GM21786 (cell line): ENCODE measurements at regions not wholly inside any gene's neighbourhood (a gene's known extent, or its start where the extent isn't known, plus 50 kb on each side); places are given as distances from the start of the nearest gene placed in this dataset.

ENCODE experiments used
- ATAC-seq: cut with Tn5 transposase; IDR thresholded peaks from one replicate; pipeline ENCODE4 v1.9.1; 2021; ENCODE audit not compliant: unreplicated experiment

DNA sequence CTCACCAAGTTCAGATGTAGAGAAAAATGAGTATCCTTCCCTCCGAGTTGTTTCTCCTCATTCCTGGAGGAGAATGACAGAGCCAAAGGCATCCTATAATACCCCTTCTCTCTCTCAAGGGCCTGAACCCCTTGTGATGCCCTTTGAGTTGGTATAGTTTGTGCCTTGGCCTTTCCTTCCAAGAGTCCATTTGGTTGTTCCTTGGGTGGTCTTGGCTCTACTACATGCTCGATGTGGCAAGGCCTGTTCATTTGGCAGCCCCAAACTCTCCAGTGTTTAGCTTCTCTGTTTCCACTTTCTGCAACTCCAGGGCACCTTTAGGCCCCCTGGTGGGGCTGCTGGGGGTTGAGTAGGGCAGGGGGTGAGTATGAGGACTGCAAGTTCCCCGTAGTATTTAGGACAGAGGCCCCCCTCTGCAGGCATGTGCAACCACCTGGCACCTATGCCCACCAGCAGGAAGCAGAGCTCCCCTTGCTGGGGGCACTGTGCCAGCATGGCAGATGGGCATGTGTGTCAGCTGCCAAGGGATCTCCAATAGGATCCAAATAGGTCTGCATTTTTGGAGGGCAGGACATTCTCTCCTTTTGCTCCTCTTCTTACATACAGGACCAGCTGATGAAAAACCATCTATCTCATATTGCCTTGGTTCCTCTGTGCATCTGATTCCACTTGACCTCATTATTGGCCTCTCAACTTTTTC lies 217.2 kb upstream of the CADM1 start:
- ATAC-seq = no peak

DNA sequence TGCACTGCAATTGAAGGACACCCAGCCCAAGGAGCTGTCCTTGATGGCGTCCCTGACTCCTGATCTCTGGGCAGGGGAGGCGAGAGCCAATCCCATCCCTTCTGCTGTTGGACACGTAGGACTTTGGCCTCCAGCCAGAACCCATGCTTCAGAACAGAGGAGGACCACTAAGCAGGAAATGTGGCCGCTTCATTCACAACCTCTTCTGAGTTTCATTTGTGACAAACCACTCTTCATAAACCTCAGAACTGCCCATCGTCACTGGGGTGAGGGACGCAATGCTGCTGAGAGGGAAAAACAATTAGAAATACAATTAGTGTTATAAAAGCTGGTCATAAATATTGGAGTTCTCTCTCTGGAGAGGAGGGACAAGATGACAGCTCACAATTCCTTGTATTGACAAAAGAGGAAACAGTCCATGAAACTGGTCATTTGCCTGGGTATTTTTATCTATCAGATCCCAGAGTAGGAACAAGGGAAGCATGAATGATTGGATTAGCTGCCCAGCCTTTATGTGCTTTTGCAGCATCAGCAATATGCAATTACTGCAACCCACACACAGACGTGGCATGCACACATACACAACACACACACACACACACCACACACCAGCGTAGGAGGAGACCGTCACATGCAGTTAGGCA lies 216.5 kb upstream of the CADM1 start:
- no peak for ATAC-seq

GRCh38 chr11:115718945-115719344 lies 214.7 kb upstream of the CADM1 start:
- ATAC-seq = no peak

DNA sequence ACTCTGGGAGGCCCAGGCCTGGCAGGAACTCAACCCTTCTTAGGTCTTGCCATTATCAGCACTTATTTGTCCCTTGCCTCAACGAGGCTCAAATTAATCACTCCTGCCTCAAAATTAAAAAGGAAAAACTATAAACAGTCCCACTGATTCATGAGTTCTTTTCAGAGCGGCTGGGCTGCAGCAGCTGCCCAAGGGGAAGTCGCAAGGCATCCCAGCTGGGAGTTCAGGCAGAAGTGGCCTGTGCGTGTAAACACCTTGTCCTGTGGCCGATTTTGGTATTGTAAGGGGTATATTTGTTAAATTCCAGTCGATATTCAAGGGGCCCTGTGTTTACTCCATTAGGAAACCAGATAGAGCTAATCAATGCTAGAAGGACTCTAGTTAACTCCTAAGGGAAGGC lies 213.9 kb upstream of the CADM1 start:
- no peak for ATAC-seq

- no peak for ATAC-seq
Observed at GRCh38 chr11:115716601-115717529, 212.7 kb upstream of the CADM1 start.

DNA sequence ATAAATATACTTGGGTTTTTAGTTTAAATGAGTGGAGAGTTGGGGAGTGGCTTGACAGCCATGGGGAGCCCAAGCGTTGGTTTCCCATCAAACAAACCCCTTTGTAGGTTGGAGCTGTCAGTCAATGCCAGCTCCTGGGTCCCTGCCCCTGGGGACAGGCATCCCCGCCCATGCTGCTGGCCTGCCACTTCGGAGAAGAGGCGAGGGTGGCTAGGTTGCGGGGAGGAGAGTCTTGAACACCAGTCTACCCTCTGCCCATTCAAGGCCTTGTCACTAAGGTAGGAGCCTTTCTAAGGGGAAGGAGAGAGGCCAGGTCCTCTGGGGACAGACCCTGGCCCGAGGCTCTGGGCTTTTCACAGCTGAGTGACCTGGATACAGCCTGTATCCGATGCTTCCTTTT lies 211.9 kb upstream of the CADM1 start:
- ATAC-seq = no peak

- ATAC-seq = no peak
Observed at GRCh38 chr11:115715251-115715770, 211.1 kb upstream of the CADM1 start.

GRCh38 chr11:115712296-115712695 lies 208.1 kb upstream of the CADM1 start:
- no peak for ATAC-seq

DNA sequence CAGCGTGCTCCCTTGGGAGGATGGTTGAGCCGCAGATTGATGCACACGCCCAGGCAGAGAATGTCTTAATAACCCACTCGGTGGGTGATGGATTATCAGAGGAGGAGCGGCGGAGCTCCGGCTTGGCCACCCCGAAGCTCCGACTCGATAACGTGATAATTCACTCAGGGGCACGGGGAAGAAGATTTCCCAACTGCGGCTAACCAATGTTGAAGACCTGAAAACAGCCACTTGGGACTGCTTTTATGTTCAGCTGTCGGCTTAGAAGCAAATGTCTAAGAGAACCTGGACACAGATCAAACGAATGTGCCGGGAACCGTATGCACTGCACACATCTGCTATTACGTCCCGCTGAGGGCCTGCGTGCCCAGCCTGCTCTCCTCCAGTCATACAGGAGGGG lies 206.8 kb upstream of the CADM1 start:
- no peak for ATAC-seq

DNA sequence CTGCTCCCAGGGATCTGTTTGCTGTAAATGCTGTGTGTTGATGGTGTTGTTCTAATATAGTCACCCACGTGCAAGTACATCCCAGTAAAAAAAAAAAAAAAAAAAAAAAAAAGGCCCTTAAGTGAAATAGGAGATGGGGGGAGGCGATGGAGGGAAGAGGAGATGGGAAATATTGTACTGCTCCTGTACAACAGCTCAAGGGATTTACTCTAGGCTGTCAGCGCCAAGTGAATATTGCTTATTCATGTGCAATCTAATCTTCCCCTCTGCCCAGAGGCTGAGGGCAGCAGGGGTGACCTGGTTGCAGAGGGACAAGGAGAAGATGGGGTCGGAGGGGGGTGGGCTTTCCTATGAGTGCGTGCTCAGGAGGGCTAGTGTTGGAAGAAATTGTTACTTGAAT lies 206.2 kb upstream of the CADM1 start:
- ATAC-seq = no peak

- ATAC-seq = no peak
Observed at GRCh38 chr11:115709297-115709696, 205.1 kb upstream of the CADM1 start.

DNA sequence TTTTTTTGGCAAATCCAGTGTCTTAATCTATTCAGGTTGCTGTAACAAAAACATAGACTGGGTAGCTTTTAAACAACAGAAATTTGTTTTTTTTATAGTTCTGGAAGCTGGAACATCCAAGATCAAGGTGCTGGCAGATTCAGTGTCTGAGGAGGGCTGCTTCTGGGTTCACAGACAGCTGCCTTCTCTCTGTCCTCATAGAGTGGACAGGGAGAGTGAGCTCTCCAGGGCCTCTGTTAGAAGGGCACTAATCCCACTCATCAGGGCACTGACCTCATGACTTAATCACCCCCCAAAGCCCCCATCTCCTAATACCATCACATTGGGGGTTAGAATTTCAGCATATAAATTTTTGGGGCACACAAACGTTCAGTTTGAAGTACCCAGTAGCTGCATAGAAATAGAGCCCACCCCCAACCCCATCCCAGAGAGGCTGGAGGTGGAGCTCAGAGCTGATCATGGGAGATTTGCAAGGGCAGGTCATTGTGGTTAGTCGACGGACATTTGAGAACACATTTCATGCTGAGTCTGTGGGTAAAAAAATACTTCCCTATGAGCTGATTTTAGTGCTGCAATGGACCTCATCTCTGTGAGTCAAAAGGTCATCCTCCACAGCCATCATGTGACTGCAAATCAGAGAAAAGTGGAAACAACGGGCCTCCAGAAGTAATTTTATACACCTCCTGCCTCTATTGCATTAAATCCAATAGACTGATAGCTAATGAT lies 203.1 kb upstream of the CADM1 start:
- no peak for ATAC-seq

DNA sequence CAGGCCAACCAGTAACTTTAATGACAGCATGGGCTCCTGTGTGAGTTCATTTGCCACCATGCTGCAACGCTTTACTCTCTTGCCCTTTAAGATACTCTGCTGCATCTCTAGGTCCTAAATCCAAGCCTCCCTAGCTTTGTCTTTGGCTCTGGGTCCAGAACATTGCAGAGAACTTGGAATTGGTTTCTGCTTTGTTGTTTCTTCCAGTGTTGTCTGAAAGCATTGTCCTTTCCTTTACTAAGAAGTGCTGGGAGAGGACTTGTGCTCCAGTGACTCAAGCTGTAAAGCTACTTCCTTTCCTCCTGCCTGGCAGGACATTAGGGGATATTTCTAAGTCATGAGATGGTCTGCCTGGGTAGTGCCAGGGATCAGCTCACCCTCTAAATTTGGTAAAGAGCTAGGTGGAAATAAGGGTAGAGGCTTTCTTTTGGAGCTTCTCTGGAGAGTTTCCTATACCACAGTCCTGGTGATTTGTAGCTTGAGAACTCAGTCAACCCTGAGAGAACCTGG lies 202.5 kb upstream of the CADM1 start:
- no peak for ATAC-seq

GRCh38 chr11:115705200-115705599 lies 201.0 kb upstream of the CADM1 start:
- ATAC-seq = no peak

- no peak for ATAC-seq
Observed at GRCh38 chr11:115700981-115701875, 197.0 kb upstream of the CADM1 start.

DNA sequence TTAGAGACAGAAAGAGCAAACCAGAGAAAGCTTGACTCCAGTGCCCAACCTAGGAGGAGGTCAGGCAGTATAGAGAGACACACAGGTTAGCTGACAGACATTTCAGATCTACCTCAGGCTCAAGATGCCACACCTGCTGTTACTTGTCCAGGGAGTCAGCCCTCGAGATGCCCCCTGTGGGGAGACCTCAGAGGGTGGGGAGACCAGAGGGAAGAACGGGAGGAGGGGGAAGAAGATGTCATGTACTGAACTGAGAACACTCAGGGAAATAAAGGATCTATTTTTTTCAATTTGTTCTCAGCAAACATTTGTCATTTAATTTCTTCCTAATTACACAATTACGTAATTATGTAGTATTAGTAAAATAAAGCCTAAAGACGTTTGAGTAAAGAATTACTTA lies 196.3 kb upstream of the CADM1 start:
- no peak for ATAC-seq

DNA sequence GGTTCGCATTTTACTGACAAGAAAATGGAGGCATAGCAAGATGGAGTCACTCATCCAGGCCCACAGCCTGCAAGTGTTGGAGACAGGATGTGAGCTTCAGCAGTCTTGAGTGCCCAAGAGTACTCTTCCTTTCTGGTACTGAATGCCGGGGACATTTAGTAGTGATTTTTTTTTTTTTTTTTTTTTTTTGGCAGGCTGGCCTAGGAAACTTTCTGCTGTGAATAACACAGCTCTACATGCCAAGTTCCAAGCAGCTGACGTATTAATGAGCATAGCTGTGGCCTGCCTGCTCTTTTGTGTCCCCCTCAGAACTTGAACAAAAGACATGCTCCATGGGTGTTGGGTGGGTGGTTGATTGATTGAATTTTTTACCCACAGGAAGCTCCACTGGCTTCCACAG lies 195.5 kb upstream of the CADM1 start:
- no peak for ATAC-seq

DNA sequence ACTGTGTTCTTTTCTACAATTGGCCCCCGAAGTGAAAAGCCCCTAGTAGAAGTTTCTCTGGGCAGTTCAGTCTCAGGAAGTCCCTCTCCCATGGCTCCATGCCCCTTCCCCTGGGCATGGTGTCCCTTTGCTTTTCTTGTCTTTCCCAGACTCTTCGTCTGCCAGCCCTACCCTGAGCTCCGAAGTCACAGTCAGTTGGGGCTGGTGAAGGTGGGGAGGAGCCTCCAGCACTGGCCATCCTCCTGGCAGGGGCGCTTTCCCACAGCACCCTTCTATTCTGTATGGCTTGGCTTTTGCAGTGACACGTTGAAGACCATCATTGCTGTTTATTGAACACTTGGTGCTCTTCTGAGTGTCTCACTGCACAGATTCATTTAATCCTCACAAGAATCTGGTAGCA lies 195.1 kb upstream of the CADM1 start:
- ATAC-seq = no peak

GRCh38 chr11:115698243-115698642 lies 194.0 kb upstream of the CADM1 start:
- no peak for ATAC-seq

DNA sequence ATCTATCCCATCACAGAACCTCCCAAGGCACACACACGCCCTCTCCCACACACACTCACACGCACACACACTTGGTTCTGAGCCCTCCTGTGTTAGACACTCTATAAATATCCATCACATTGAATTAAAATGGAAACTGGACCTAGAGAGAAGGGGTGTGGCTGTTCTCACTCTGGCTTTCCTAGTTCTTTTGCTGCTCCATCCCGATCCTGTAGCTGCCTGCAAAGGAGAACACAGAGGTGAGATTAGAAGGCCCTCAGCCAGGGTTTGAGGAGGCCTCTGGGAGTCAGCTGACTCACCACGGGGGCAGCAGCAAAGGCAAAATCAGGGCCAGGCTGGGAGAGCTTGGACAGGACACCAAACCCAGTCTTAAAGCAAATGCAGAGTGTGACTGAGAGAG lies 192.3 kb upstream of the CADM1 start:
- ATAC-seq = no peak
